ENCODE measurements at regions not wholly inside any gene's neighbourhood (a gene's known extent, or its start where the extent isn't known, plus 50 kb on each side); places are given as distances from the start of the nearest gene placed in this dataset.

GRCh38 chr1:29901624-29902325 is 665.5 kb downstream of the PTPRU start:
- DNase-seq, result no peak

GRCh38 chr1:29900712-29901111 is 664.4 kb downstream of the PTPRU start:
- no peak for DNase-seq

- no peak for DNase-seq
Measured at GRCh38 chr1:29900104-29900679, 663.9 kb downstream of the PTPRU start.

- DNase-seq, result no peak
Measured at GRCh38 chr1:29896791-29897714, 660.7 kb downstream of the PTPRU start.

- no peak for DNase-seq
Measured at GRCh38 chr1:29896300-29896699, 660.0 kb downstream of the PTPRU start.

- no peak for DNase-seq
Measured at GRCh38 chr1:29895201-29895600, 658.9 kb downstream of the PTPRU start.

GRCh38 chr1:29894311-29894710 is 658.0 kb downstream of the PTPRU start:
- DNase-seq, result no peak

- no peak for DNase-seq
Measured at GRCh38 chr1:29893806-29894205, 657.5 kb downstream of the PTPRU start.

GRCh38 chr1:29893046-29893723 is 656.9 kb downstream of the PTPRU start:
- no peak for DNase-seq

GRCh38 chr1:29892247-29892646 is 655.9 kb downstream of the PTPRU start:
- DNase-seq, result no peak

GRCh38 chr1:29890201-29890959 is 654.1 kb downstream of the PTPRU start:
- DNase-seq, result no peak

- no peak for DNase-seq
Measured at GRCh38 chr1:29889776-29890175, 653.5 kb downstream of the PTPRU start.

GRCh38 chr1:29884740-29885139 is 648.4 kb downstream of the PTPRU start:
- no peak for DNase-seq

GRCh38 chr1:29883986-29884385 is 647.7 kb downstream of the PTPRU start:
- DNase-seq, result no peak

- no peak for DNase-seq
Measured at GRCh38 chr1:29883411-29883832, 647.1 kb downstream of the PTPRU start.

GRCh38 chr1:29880556-29880955 is 644.2 kb downstream of the PTPRU start:
- DNase-seq, result no peak

GRCh38 chr1:29879217-29879616 is 642.9 kb downstream of the PTPRU start:
- DNase-seq, result no peak

- no peak for DNase-seq
Measured at GRCh38 chr1:29878501-29878900, 642.2 kb downstream of the PTPRU start.

- no peak for DNase-seq
Measured at GRCh38 chr1:29876902-29877301, 640.6 kb downstream of the PTPRU start.

GRCh38 chr1:29876441-29876840 is 640.1 kb downstream of the PTPRU start:
- DNase-seq, result no peak

- no peak for DNase-seq
Measured at GRCh38 chr1:29875557-29876028, 639.3 kb downstream of the PTPRU start.

- DNase-seq, result no peak
Measured at GRCh38 chr1:29870621-29871020, 634.3 kb downstream of the PTPRU start.

Measured in stimulated activated CD4-positive, alpha-beta T cell treated with anti-CD3 and anti-CD28 coated beads, Interleukin-4, amount 100 ng/mL, for 4 hours (primary cell).